GM21367 (cell line): ENCODE measurements at regions not wholly inside any gene's neighbourhood (a gene's known extent, or its start where the extent isn't known, plus 50 kb on each side); places are given as distances from the start of the nearest gene placed in this dataset.
"Not testable (repeated sequence)": the region's sequence is repeated elsewhere in the genome, so short reads cannot be mapped to it uniquely, and the experiment has no call there.

Experiments used
- ATAC-seq: cut with Tn5 transposase; IDR thresholded peaks from one replicate; pipeline ENCODE4 v1.9.1; 2021; ENCODE audit not compliant: unreplicated experiment

- no peak for ATAC-seq
Observed at GRCh38 chr1:232322162-232322734, 307.7 kb downstream of the SIPA1L2 start.

GRCh38 chr1:232319518-232320210 lies 310.3 kb downstream of the SIPA1L2 start:
- ATAC-seq: no peak

- ATAC-seq: no peak
Observed at GRCh38 chr1:232319072-232319471, 310.9 kb downstream of the SIPA1L2 start.

- no peak for ATAC-seq
Observed at GRCh38 chr1:232318143-232318542, 311.8 kb downstream of the SIPA1L2 start.

- ATAC-seq: no peak
Observed at GRCh38 chr1:232317350-232317749, 312.6 kb downstream of the SIPA1L2 start.

GRCh38 chr1:232316864-232317263 lies 313.1 kb downstream of the SIPA1L2 start:
- no peak for ATAC-seq

- ATAC-seq: not testable (repeated sequence)
Observed at GRCh38 chr1:232313876-232314275, 316.1 kb downstream of the SIPA1L2 start.

GRCh38 chr1:232310541-232310940 lies 319.4 kb downstream of the SIPA1L2 start:
- ATAC-seq: no peak

GRCh38 chr1:232308616-232309015 lies 321.3 kb downstream of the SIPA1L2 start:
- ATAC-seq: no peak

- ATAC-seq: no peak
Observed at GRCh38 chr1:232307296-232308017, 322.5 kb downstream of the SIPA1L2 start.

- ATAC-seq: no peak
Observed at GRCh38 chr1:232306269-232306961, 323.5 kb downstream of the SIPA1L2 start.

- no peak for ATAC-seq
Observed at GRCh38 chr1:232305050-232305449, 324.9 kb downstream of the SIPA1L2 start.

GRCh38 chr1:232303222-232303620 lies 326.7 kb downstream of the SIPA1L2 start:
- no peak for ATAC-seq

GRCh38 chr1:232302376-232303221 lies 327.3 kb downstream of the SIPA1L2 start:
- ATAC-seq: no peak

- no peak for ATAC-seq
Observed at GRCh38 chr1:232301246-232301645, 328.7 kb downstream of the SIPA1L2 start.

- ATAC-seq: no peak
Observed at GRCh38 chr1:232300466-232300865, 329.5 kb downstream of the SIPA1L2 start.

GRCh38 chr1:232296461-232296860 lies 333.5 kb downstream of the SIPA1L2 start:
- ATAC-seq: no peak

GRCh38 chr1:232293361-232293760 lies 336.6 kb downstream of the SIPA1L2 start:
- no peak for ATAC-seq

GRCh38 chr1:232292818-232293217 lies 337.1 kb downstream of the SIPA1L2 start:
- ATAC-seq: no peak

GRCh38 chr1:232292239-232292638 lies 337.7 kb downstream of the SIPA1L2 start:
- ATAC-seq: no peak

GRCh38 chr1:232291681-232292080 lies 338.3 kb downstream of the SIPA1L2 start:
- ATAC-seq: no peak
